WTC11 (cell line): ENCODE measurements at regions not wholly inside any gene's neighbourhood (a gene's known extent, or its start where the extent isn't known, plus 50 kb on each side); places are given as distances from the start of the nearest gene placed in this dataset.

ENCODE experiments used
- CTCF ChIP-seq: fragments of 200-600 bp; IDR thresholded peaks from 2 replicates; pipeline ENCODE4 v1.8.0; 2022; ENCODE audit warnings: antibody characterized with exemption
- USF1 ChIP-seq: sonication (generic); formaldehyde crosslinking; IDR thresholded peaks from 2 replicates; pipeline ENCODE4 v1.8.0; 2022; ENCODE audit warnings: mild to moderate bottlenecking, missing genetic modification reagents

GRCh38 chr2:2702385-2702784, 371.3 kb upstream of the MYT1L start:
- TF ChIP-seq CTCF: no peak
- no peak for TF ChIP-seq USF1 (CRISPR knock-in tag)
